ENCODE measurements at regions not wholly inside any gene's neighbourhood (a gene's known extent, or its start where the extent isn't known, plus 50 kb on each side); places are given as distances from the start of the nearest gene placed in this dataset.

GRCh38 chr10:90403211-90404000 lies 454.4 kb downstream of the HTR7 start:
- TF ChIP-seq EZH2 (IDR thresholded peaks at IDR 0.05) (no peak), FOXP2 (optimal IDR thresholded peaks at IDR 0.05; ENCODE audit: control extremely low read depth, extremely low read length, insufficient read depth) (no peak)
